ENCODE measurements at regions not wholly inside any gene's neighbourhood (a gene's known extent, or its start where the extent isn't known, plus 50 kb on each side); places are given as distances from the start of the nearest gene placed in this dataset.

DNA sequence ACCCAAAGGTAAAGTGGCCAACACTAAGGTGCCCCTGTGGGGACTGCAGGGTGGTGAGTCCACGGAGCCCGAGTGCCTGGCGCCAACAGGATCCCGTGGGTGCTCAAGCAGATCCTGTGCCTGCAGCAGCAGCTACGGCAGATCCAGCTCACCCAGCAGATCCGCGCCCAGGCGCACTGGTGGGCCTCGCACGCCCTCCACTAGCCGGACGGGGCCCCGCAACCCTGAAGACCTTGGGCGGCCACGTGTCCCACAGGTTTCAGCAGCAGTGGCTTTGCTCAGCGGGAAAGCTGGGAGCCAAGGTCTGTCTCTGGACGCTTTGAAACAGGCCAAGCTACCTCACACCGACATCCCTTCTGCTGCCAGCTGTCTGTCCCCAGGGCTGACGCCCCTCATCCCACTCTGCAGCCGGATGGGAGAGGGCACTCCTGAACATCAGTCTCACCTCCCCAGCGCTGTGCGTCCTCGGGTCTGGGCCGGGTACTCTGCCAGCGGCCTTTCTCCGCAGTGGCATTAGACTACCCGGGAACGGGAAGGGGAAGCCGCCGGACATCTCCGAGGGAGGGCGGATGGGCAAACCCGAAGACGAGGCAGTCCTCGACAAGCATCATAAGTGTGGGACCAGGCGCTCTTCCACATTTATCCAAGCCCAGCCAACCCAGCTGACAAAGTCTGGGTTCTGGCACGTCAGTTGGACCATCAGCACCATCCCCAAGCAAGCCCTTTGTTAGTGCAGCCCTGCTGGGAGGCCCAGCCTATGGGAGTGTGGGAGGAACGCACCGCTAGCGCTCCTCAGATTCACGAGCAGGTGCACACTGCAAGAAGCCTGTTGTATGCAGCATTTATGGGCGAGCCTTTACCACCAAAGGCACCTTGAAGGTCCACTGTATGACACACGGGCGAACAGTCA lies 212.6 kb upstream of the UBE2E2 start:
- H3K27me3 ChIP-seq (ENCODE audit: control insufficient read depth, insufficient read depth, low read length): no peaks in the 10 kb centered on the region; the same call in 1 of the 2 replicates
- no peak for DNase-seq (ENCODE audit: low read depth)
- no peak overlapping the region for H3K4me3 ChIP-seq (ENCODE audit: low read depth, low read length)
- ChIA-PET POLR2A (no interaction called here), CTCF (no interaction called here)
- TF ChIP-seq, protein P1, sequence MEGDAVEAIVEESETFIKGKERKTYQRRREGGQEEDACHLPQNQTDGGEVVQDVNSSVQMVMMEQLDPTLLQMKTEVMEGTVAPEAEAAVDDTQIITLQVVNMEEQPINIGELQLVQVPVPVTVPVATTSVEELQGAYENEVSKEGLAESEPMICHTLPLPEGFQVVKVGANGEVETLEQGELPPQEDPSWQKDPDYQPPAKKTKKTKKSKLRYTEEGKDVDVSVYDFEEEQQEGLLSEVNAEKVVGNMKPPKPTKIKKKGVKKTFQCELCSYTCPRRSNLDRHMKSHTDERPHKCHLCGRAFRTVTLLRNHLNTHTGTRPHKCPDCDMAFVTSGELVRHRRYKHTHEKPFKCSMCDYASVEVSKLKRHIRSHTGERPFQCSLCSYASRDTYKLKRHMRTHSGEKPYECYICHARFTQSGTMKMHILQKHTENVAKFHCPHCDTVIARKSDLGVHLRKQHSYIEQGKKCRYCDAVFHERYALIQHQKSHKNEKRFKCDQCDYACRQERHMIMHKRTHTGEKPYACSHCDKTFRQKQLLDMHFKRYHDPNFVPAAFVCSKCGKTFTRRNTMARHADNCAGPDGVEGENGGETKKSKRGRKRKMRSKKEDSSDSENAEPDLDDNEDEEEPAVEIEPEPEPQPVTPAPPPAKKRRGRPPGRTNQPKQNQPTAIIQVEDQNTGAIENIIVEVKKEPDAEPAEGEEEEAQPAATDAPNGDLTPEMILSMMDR (IDR thresholded peaks at IDR 0.05; ENCODE audit: insufficient read depth, low read depth, low read length): no peak
- no peaks in the 10 kb centered on the region for H3K36me3 ChIP-seq (ENCODE audit: control insufficient read depth, insufficient read depth, low read length)

- H3K4me3 ChIP-seq (ENCODE audit: low read depth, low read length): no peak overlapping the region
- ChIA-PET POLR2A (no interaction called here), CTCF (no interaction called here)
- H3K36me3 ChIP-seq (ENCODE audit: control insufficient read depth, insufficient read depth, low read length): no peaks in the 10 kb centered on the region
- DNase-seq (ENCODE audit: low read depth): no peak
- H3K27me3 ChIP-seq (ENCODE audit: control insufficient read depth, insufficient read depth, low read length): peaks cover 1% of the 10 kb centered on the region; the same call in 1 of the 2 replicates
- TF ChIP-seq, protein P1 (IDR thresholded peaks at IDR 0.05; ENCODE audit: insufficient read depth, low read depth, low read length): no peak
These were observed 208.3 kb upstream of the UBE2E2 start for GRCh38 chr3:22994781-22995180.

GRCh38 chr3:22996920-22997571 lies 206.1 kb upstream of the UBE2E2 start:
- H3K36me3 ChIP-seq (ENCODE audit: control insufficient read depth, insufficient read depth, low read length): no peaks in the 10 kb centered on the region
- H3K27me3 ChIP-seq (ENCODE audit: control insufficient read depth, insufficient read depth, low read length): peaks cover 1% of the 10 kb centered on the region; the same call in 1 of the 2 replicates
- no peak for DNase-seq (ENCODE audit: low read depth)
- POLR2A ChIA-PET: no interaction called here
- no peak overlapping the region for H3K4me3 ChIP-seq (ENCODE audit: low read depth, low read length)
- CTCF ChIA-PET: no interaction called here
- TF ChIP-seq, protein P1 (IDR thresholded peaks at IDR 0.05; ENCODE audit: insufficient read depth, low read depth, low read length): no peak

- H3K4me3 ChIP-seq (ENCODE audit: low read depth, low read length): no peak overlapping the region
- 0 out of 2 replicates have a peak, but pooled peaks cover 1% of the 10 kb centered on the region for H3K27me3 ChIP-seq (ENCODE audit: control insufficient read depth, insufficient read depth, low read length)
- TF ChIP-seq, protein P1 (IDR thresholded peaks at IDR 0.05; ENCODE audit: insufficient read depth, low read depth, low read length): no peak
- ChIA-PET CTCF (no interaction called here), POLR2A (no interaction called here)
- no peak for DNase-seq (ENCODE audit: low read depth)
- H3K36me3 ChIP-seq (ENCODE audit: control insufficient read depth, insufficient read depth, low read length): no peaks in the 10 kb centered on the region
These were observed 202.8 kb upstream of the UBE2E2 start for GRCh38 chr3:23000371-23000770.

- ChIA-PET CTCF (interaction anchor here (1.1 to 1.2 kb wide), 2 partner anchors 14 to 15 kb away, joined by 3 read pairs; no protein-coding TSS in a partner anchor), POLR2A (no interaction called here)
- Histone ChIP-seq H3K4me3 (ENCODE audit: low read depth, low read length) (no peak overlapping the region), H3K27me3 (ENCODE audit: control insufficient read depth, insufficient read depth, low read length) (no peaks in the 10 kb centered on the region), H3K36me3 (ENCODE audit: control insufficient read depth, insufficient read depth, low read length) (no peaks in the 10 kb centered on the region)
- TF ChIP-seq, protein P1 (IDR thresholded peaks at IDR 0.05; ENCODE audit: insufficient read depth, low read depth, low read length): no peak
- no peak for DNase-seq (ENCODE audit: low read depth)
These were observed 201.0 kb upstream of the UBE2E2 start for GRCh38 chr3:23002151-23002550.

Measured in BJ (cell line).